Left renal pelvis (tissue), 4 donors: ENCODE measurements at regions not wholly inside any gene's neighbourhood (a gene's known extent, or its start where the extent isn't known, plus 50 kb on each side); places are given as distances from the start of the nearest gene placed in this dataset.

Source experiments
- DNase-seq, 4 donors: peaks; one replicate each; pipeline ENCODE4 v3.0.0-alpha.2; 2013; ENCODE audit warnings: low read depth in 4 of 4, low spot score in 3 of 4

GRCh38 chr11:119989159-119989821 lies 148.6 kb downstream of the TRIM29 start:
- DNase-seq: no peak

DNA sequence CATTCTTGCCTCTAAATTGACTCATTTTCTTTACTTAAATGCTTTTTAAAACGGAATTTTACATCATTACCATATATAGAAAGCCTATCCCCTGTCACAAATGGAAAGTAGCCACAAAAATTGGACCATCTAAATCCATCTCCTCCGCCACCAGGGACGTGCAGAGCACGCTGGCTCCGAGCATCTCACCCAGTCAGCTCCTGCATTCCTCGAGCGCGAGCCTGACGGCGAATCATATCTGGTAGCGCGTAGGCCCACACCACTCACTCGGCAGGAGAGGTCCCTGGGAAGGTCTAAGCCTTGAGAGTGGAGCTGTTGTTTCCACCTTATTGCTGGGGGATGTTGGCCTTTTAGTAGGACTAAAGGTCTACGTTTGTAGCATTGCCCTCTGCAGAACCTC lies 152.4 kb downstream of the TRIM29 start:
- no peak for DNase-seq

DNA sequence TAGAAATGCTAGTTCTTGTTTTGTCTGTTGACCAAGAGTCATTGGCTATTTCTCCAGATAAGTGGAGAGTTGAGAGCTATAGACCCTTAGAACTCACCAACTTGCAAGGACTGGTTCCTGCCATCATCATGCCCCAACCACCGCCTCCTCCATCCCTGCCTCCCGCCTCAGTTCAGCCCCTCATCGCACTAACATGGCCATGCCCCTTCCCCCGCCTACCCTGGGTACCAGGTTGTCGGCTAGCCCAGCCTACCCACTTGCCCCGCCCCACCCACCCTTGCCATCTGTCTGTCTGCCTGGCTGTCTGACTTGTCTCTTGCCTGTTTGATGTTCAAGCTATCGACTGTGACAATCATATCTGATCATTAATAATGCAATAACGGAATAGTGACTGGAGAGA lies 154.1 kb downstream of the TRIM29 start:
- DNase-seq: no peak

GRCh38 chr11:119983240-119983732 lies 154.6 kb downstream of the TRIM29 start:
- DNase-seq: no peak

DNA sequence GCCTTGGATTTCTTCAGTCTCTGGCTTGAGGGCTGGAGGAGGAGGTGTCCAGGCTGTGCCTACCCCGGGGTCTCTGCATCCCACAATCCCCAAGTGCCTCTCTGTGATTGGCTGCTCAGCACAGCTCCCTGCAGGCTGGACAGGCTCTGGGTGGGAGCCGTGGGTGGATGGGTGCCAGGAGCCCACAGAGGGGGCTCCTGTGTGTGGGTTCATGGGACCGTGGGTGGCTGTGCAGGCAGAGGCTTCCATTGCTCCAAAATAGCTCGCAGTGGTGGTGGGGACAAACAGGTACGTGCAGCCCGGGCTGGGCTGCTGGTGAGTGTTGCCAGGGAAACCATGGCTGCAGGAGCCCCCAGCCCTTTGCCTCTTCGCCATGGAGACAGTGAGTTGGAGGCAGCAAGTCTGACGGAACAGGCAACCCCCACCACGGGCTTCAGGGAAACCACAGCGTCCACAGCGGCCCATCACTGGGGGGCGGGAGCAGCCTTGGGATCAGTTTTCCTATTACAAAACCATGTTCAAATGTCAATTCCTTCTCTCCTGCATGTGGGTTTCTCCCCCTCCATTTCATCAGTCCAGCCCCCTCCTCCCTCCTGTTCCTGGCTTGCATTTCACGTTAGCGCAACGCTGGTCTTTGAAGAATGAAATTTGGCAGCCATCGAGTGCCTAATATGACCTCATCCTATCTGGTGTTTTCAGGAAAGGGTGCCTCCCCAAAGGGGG lies 155.2 kb downstream of the TRIM29 start:
- DNase-seq: no peak

- no peak for DNase-seq
Observed at GRCh38 chr11:119980431-119980830, 157.5 kb downstream of the TRIM29 start.

DNA sequence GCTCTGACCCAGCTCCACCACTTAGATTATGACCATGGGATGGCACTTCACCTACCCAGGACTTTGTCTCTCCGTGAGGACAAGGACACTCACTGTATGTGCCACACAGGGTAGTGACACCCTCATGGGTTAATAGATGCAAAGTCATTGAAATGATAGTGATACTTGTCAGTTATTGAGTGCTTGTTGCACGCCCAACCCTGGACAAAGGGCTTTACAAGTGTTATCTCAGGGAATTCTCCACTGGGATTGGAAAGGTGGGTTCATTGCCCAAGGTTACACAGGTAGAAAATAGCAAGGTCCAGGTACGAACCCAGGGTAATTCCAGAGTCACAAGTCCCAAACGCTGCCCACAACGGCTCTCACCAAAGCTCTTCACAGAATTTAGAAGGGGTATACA lies 158.2 kb downstream of the TRIM29 start:
- no peak for DNase-seq

- DNase-seq: no peak
Observed at GRCh38 chr11:119978696-119979095, 159.2 kb downstream of the TRIM29 start.

- no peak for DNase-seq
Observed at GRCh38 chr11:119977881-119978280, 160.0 kb downstream of the TRIM29 start.

GRCh38 chr11:119977561-119977860 lies 160.4 kb downstream of the TRIM29 start:
- DNase-seq: no peak

DNA sequence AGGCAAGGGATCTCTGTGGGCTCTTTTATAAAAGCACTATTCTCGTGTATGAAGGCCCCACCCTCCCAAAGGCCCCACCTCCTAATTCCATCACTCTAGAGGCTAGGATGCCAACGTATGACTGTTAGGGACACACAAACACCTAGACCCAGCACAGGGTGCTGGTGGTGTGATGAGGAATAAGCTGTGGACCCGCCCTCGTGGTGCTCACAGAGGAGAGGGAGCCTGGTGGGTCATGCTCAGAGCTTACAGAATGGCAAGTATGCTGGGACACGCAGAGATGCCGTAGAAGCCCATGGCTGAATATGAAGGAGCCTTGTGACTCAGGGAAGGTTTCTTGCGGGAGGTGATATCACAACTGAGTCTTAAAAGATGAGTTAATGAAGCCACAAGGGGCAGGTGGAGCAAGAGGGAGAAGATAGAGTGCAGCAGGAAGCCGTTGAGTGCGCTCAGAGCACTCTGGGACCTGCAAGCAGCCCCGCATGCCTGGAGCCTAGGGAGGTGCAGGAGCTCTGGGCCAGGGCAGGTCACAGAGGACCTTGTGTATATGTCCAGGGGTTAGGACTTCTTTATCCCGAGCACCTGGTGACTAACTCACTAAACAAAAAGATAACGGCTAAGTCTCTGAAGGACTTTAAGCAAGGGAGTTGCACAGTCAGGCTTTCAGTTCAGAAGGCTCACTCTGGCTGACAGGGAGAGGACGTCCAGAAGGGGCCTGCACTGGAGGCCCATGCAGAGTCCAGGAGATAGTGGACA lies 160.9 kb downstream of the TRIM29 start:
- no peak for DNase-seq

DNA sequence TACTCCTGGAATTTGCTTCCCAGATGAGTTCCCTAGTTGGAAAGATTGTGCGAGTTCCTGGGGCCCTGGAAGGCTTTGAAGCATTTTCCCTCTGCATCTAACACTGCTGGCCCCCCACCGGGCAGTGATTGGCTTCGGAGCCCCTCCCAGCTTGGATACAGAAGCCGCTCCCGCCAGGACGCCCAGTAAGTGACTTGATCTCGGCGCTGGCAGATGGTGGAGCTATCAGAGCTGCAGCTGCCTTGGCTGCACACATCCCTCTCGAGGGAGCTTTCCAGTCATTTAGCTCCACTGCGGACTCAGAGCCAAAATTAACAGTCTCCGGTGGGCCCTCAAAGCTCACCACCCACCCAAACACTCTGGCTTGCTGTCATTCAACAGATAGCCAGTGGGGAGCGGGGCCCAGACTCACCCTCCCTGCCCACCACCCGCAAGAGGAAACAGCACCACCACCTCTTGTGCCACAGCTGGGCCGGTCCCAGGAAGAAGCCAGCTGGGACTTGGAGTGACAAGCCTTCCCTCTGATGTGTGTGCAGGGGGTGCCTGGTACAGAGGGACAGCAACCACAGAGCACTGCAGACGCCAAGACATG lies 162.3 kb downstream of the TRIM29 start:
- DNase-seq: no peak

- no peak for DNase-seq
Observed at GRCh38 chr11:119974467-119974866, 163.4 kb downstream of the TRIM29 start.

- no peak for DNase-seq
Observed at GRCh38 chr11:119974051-119974450, 163.9 kb downstream of the TRIM29 start.

DNA sequence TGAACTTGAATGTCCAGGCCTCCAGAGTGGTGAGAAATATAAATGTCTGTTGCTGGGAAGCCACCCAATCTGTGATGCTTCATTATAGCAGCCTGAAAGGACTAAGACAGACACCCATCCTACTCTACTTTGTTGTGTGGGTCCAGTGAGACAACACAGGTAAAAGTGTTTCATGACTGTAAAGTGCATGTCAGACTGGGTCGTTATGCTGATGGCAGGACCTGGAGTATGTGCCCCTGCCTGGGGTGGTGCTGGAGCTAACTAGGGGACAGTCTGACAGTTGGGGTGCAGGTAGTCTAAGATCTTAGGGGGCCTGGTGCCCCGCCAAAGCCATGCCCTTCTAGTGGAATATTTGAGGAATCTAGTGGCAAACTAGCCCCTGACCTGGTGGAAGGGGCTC lies 165.6 kb downstream of the TRIM29 start:
- no peak for DNase-seq

DNA sequence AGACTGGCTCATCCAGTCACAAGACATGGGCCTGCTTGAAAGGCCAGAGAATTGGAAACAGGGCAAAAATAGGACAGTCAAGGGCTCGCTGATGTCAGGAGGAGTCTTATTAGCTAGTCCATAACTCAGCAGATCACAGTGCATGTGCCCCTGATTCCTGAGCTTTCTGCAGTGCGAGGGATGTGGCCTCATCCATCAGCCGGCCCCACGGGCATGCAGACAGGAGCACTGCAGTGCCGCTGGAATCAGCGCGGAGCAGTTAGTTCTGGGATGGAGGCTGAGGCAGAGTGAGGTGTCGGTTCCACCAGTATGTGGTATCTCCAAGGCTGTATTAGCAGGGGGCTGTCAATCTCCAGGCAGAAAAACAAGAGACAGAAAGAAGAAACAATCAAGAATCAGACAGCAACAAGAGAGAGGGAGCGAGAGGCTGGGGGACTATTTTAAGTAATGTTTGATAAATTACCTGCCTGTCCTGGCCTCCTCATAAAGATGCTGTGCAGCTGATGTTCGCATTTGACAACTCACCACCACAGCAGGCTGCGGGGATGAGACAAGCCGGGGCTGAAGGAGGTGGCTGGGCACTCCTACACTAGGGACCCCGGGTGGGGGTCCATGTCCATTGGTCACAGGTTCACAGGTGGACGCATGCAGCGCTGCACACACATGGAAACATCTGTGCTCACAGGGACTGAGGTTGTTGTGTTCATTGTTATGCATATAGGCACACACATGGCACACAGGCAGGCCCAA lies 167.2 kb downstream of the TRIM29 start:
- DNase-seq: no peak

- DNase-seq: no peak
Observed at GRCh38 chr11:119964136-119965025, 173.5 kb downstream of the TRIM29 start.

DNA sequence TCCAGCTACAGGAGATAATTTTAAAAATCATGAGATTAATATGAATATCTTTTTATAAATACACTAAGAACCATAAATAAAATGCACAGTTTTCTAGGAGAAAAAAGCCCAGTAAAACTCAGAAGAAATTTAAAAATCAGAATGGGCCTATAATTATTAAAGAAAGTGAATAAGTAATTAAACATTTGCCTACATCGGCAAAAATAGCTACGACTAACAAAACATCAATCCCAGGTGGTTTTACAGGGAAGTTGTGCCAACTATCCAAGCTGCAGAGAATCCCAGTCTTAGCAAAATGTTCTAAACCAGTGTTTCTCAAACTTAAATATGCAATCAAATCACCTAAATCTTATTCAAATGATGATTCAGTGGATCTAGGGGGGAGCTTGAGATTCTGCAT lies 180.0 kb downstream of the TRIM29 start:
- no peak for DNase-seq

- DNase-seq: no peak
Observed at GRCh38 chr11:119952441-119952840, 185.5 kb downstream of the TRIM29 start.

DNA sequence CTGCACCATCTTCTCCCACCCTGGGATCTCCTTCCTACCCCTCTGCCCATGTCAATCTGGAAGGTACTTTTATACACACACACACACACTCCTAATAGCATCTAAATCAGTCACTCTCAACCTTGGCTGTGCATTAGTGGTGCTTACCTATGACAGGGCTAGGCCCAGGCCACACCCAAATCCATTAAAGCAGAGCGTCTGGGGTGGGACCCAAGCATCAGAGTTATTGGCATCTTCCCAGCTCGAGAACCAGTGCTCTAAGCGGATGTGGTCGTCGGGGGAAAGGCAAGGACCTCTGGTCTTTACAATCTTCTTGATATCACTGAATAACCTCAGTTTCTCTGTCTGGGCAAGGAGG lies 194.6 kb downstream of the TRIM29 start:
- no peak for DNase-seq
